DMS 273 (cell line): ENCODE measurements at regions not wholly inside any gene's neighbourhood (a gene's known extent, or its start where the extent isn't known, plus 50 kb on each side); places are given as distances from the start of the nearest gene placed in this dataset.

Experiments used
- DNase-seq: peaks from one replicate; lab custom pipeline; 2025; ENCODE audit not compliant: unreplicated experiment; lab: John Stamatoyannopoulos, UW

DNA sequence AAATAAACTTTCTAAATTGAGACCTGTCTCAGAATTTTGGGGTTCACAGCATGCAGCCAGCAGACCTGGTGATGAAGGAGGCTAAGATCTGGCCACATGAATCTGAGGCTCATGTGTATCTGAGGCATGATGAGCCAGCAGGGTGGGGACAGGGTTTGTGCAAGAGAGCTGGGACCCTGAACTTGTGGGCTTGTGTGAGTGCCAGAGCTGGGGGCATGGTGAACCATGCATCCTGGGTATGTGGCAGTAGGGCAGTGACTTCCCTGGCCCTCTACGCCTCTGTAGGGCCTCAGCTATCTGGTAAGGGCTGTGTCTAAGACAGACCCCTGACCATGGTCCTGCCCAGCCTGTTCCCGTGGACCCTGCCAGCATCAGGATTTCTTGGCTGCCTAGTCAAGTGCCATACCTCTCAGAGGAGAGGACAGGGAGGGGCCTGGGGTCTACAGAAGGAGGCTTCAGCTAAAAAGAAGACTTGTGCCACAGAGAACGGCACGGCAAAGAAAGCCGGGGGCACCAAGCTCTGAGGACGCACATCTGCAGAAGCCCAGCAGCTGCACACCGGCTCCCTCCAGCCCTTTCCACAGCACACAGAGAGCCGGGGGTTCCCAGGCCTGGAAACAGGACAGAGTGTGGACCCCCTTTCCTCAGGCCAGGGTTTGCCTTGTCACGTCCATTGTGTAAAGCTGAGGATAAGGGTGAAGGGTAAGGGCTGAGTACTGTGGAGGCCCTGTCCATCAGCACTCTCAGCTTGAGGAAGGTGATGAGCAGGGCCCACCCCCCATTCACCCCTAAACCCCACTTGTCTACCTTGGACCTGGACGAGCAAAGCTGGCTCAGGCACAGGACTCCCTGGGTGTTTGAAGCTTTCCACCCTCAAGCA, 130.1 kb downstream of the MRPL36 start:
- DNase-seq, result no peak

- no peak for DNase-seq
These were observed 131.4 kb downstream of the MRPL36 start for GRCh38 chr5:1668141-1668721.

DNA sequence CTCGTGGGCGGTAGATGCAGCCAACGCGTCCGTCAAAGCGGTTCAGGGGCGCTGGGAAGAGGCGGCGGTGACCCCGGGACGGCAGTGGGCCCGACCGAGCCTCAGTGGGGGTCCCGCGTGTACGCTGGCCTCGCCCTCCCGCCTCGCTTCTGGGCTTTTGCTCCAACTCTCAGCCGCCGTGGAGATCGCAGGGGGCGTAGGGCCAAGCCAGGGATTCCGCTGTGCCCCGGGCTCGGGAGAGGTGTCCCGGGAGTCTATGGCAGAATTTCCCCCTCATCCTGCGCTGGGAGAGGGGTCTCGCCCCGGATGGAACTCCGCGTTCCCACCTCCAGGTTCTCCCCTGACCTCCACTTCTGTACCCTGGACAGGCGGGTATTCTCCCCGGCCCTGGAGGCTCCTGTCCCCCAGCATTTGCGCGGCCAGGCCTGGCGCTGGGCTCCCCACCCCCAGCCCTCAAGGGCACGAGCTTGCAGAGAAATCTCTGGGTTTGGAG, 131.9 kb downstream of the MRPL36 start:
- no peak for DNase-seq

DNA sequence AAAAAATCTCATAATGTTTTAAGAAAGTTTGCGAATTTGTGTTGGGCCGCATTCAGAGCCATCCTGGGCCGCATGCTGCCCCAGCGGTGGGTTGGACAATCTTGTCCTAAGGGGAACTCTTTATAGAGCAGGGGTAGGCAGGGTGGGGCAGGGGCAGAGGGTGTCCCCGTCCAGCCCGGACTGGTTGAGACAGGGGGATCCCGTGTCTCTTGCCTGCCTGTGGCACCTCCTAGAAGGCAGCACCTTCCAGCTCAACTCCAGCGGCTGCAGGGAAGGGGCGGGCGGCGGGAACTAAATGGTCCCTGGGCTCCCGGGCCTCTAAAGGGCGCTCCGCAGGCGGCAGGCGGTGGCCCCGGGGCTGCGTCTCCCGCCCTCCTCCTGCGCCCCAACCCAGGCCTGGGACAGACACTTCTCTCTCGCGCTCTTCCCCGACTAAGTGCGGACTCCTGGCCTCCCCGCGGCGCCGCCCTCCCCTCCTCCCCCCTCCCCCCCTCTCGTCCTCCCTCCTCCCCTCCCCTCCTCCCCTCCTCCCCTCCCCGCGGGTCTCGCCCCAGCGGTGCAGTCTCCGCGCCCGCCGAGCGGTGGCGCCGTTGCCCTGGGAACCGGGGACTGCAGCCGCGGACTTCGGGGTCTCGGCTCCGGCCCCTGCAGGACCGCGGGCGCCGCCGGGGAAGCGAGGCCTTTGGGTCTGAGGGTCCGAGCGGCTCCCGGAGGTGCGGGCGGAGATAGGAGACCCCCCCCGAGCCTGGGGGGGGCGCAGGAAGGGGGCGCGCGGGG, 132.6 kb downstream of the MRPL36 start:
- peak; percentile 84 for DNase-seq

DNA sequence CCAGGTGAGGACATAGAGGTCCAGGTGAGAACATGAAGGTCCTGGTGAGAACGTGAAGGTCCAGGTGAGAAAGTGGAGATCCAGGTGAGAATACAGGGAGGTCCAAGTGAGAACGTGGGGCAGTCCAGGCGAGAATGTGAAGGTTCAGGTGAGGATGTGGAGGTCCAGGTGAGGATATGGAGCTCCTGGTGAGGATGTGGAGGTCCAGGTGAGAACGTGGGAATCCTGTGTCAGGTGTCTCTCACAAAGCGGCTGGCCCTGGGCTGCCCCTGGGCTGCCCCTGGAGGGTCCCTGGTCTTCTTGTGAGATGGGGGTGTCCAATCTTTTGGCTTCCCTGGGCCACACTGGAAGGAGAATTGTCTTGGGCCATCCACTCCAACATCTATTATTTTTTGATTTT, 133.4 kb downstream of the MRPL36 start:
- no peak for DNase-seq

GRCh38 chr5:1665803-1666202, 133.8 kb downstream of the MRPL36 start:
- DNase-seq, result no peak

- no peak for DNase-seq
These were observed 134.4 kb downstream of the MRPL36 start for GRCh38 chr5:1665231-1665630.

DNA sequence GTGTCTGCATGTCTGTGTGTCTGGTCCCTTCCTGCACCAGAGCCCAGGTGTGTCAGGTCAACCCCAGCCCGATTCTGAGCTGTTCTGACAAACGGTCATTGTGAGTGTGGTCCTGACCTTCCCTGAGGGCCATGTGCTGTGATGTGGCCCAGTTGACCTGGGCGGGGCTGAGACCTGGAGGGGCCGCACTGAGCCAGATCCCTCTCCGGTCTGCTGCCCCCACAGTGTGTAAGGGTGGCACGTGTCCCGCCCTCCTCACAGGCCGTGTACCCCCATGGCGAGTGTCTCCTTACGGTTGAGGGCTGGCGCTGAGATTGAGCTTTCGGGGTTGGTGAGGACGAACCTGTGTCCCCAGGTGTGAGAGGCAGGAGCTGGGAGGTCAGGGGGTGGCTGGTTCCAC, 136.5 kb downstream of the MRPL36 start:
- DNase-seq, result no peak

DNA sequence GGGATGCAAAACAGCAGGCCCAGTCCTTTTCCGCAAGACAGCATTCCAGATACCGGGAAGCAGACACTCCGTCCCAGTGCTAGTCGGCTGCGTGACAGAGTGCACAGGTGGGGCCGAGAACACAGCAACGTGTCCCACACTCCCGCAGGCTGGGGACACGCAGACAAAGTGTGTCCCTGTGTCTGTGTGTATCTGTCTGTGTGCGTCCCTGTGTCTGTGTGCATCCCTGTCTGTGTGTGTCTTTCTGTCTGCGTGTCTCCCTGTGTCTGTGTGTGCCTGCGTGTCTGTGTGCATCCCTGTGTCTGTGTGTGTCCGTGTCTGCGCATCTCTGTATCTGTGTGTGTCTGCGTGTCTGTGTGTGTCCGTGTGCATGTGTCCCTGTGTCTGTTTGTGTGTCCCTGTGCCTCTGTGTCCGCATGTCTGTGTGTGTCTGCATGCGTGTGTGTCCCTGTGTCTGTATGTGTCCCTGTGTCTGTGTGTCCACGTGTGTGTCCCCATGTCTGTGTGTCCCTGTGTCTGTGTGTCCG, 137.0 kb downstream of the MRPL36 start:
- no peak for DNase-seq

GRCh38 chr5:1661831-1662558, 137.6 kb downstream of the MRPL36 start:
- DNase-seq, result no peak

DNA sequence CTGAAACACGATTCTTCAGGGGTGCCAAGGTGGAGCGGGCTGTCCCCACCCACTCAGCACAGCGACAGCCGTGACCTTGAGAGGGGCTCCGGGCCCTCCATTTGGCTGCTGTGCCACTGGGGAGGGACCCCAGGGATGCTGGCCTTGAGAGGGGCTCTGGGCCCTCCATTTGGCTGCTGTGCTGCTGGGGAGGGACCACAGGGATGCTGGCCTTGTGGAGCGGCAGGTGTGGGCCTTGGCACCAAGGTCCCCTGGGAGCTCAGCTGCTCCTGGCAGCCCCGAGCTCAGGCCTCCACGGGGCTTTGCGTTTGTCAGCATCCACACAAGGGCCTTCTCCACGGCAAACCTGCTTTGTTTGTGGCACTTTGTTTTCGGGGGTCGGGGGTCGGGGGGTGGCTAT, 137.6 kb upstream of the LPCAT1 start:
- DNase-seq, result no peak

DNA sequence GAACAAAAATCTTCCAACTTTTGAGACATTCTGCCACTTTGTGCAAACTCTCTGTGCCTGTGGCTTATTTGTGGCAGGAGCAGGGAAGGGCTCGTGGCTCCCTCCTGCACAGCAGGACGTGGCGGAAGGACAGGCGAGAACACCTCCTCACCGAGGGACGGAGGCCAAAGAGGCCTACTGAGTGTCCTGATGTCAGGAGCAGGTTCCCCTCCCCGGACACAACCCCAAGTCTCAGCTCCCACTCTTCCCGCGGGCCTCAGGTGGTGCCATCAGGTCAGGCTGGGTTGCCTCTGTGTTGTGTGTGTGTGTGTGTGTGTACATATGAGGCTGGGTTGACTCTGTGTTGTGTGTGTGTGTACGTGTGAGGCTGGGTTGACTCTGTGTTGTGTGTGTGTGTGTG, 136.8 kb upstream of the LPCAT1 start:
- no peak for DNase-seq

- no peak for DNase-seq
These were observed 136.2 kb upstream of the LPCAT1 start for GRCh38 chr5:1660001-1660400.

DNA sequence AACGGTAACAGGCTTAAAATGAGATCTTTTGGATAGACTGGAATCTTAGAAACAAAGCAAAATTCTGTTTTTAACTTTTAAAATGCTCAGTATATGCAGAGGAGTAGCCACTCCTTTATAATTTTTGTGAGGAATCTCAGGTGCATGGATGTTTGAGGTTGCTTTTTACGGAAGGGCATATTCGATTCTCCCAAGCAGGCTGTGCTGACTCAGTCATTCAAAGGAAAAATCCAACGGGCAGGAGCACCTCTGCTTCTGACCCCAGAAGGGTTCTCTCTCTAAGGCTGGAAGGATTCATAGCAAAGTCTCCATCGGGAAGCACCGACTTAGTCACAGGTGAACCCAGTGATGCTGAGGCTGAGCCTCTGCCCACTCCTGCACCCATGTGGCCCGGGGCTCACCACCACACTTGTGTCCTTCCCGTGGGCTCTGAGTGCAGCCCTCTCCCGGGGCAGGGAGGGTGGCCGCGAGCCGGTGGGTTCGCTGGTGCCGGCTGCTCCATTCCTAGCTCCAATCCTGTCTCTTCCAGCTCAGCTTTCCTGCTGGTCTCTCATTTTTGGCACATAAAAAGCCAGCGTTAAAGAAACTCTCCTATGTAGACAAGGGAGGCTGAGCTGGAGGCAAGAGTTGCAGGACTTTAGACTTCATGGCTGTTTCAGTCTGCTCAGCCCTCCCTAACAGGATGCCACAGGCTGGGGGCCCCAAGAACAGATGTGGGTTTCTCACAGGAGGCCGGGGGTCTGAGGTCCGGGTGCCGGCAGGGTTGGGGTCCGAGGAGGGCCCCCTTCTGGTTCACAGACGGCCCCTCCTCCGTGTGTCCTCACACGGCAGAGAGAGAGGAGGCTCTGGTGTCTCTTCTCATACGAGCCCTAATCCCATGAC, 135.6 kb upstream of the LPCAT1 start:
- DNase-seq, result no peak

GRCh38 chr5:1658665-1659064, 134.9 kb upstream of the LPCAT1 start:
- DNase-seq, result no peak

GRCh38 chr5:1657161-1657741, 133.5 kb upstream of the LPCAT1 start:
- DNase-seq, result no peak

DNA sequence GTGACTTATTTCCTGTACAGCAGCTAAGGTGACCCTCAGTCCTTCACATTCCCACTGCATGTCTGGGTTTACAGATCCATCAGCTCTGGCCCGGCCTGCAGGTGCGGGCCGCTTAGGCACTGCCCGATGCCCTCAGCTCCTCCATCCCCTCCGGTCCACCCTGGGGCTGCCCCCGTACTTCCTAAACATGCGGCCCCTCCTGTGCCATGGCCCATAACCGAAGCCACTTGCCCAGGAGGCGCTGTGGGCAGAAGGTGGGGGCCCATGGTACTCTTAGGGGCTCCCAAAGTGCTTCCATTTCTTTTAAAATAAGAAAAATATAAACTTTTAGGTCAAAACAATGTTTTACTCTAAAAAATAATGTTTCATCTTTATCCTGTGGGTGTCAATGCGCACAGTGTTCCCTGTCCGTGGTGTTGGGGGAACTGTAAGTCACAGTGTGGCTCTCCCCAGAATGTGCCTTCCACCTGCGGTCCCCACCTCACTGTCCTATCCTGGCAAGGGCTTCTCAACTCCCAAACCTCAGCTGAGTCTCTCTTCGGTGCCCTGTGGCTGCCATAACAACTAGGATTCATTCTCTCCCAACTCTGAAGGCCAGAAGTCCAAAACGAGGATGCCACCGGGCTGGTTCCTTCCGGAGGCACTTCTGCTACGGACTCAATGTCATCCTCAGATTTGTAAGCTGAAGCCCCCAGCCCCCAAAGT, 132.7 kb upstream of the LPCAT1 start:
- DNase-seq, result no peak

DNA sequence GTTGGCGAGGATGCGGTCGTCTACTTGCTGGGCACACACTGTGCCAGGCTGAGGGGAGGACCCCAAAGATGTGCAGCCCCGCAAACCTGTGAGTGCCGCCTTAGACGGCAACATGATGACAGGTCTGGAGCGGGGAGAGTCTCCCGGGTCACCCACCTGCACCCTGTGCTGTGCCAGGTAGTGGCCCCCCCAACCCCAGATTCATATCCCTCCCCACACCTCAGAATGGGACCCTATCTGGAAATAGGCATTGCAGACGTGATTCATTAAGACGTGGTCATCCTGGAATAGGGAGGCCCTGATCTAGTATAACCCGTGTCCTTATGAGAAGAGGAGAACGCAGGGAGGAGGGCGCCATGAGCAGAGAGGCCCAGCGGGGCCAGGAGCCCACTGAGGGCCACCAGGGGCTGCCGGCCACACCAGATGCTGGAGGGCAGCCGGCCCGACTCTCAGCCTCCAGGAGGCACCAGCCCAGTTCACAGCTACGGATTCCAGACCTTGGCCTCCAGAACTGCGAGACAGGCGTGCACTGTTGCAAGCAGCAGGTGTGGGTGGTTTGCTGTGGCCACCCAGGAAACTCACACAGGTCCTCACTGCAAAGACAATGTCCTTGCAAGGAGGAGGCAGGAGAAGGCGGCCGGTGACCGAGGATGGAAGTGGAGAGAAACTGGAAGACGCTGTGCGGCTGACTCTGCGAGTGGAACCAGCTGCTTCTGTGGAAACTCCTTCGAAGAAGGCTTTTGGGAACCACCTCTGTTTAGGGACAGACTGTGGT, 131.9 kb upstream of the LPCAT1 start:
- DNase-seq, result no peak
